Keratinocyte (primary cell): ENCODE measurements at regions not wholly inside any gene's neighbourhood (a gene's known extent, or its start where the extent isn't known, plus 50 kb on each side); places are given as distances from the start of the nearest gene placed in this dataset.

Source experiments
- CTCF ChIP-seq, 3 experiments: IDR thresholded peaks in 1 of 3; conservative IDR thresholded peaks in 1 of 3; optimal IDR thresholded peaks in 1 of 3; 2 replicates in 2 of 3; 3 replicates in 1 of 3; pipeline versions ENCODE3 to v1.5.1; 2011; ENCODE audit warnings: low read length in 3 of 3, mild to moderate bottlenecking in 3 of 3, moderate library complexity in 2 of 3, control low read depth in 1 of 3, inconsistent platforms in 1 of 3; ENCODE audit not compliant: insufficient read depth in 2 of 3; ENCODE audit errors: extremely low read depth in 1 of 3
- EZH2 ChIP-seq: IDR thresholded peaks from one replicate; pipeline ENCODE4 v1.6.1; 2012; ENCODE audit warnings: inconsistent platforms, mild to moderate bottlenecking, low read length, moderate library complexity

- TF ChIP-seq CTCF (optimal IDR thresholded peaks at IDR 0.05 in 1 of 3, IDR thresholded peaks at IDR 0.05 in 1 of 3, conservative IDR thresholded peaks at IDR 0.05 in 1 of 3; ENCODE audit: extremely low read depth in 1 of 3, insufficient read depth in 2 of 3, low read length in 3 of 3): no peak
- no peak for TF ChIP-seq EZH2
Observed at GRCh38 chr2:236733156-236733555, 163.5 kb downstream of the ACKR3 start.
